HUES64 (cell line): ENCODE measurements at regions not wholly inside any gene's neighbourhood (a gene's known extent, or its start where the extent isn't known, plus 50 kb on each side); places are given as distances from the start of the nearest gene placed in this dataset.
"Not testable (repeated sequence)": the region's sequence is repeated elsewhere in the genome, so short reads cannot be mapped to it uniquely, and the experiment has no call there.

Experiments
- H3K27ac ChIP-seq: 2 replicates; pipeline ENCODE4 v1.7.0; 2013; ENCODE audit warnings: low read depth, low read length, inconsistent platforms
- H3K27me3 ChIP-seq: 2 replicates; pipeline ENCODE4 v1.6.1; 2013; ENCODE audit warnings: mild to moderate bottlenecking, low read length; ENCODE audit not compliant: insufficient read depth
- H3K36me3 ChIP-seq: 2 replicates; pipeline ENCODE4 v1.6.1; 2013; ENCODE audit warnings: mild to moderate bottlenecking, low read length; ENCODE audit not compliant: insufficient read depth
- H3K4me1 ChIP-seq: 2 replicates; pipeline ENCODE4 v1.6.1; 2013; ENCODE audit warnings: mild to moderate bottlenecking, low read length, moderate library complexity; ENCODE audit not compliant: insufficient read depth
- H3K4me3 ChIP-seq: 2 replicates; pipeline ENCODE4 v1.5.1; 2013; ENCODE audit warnings: mild to moderate bottlenecking, low read length, moderate library complexity
- H3K9ac ChIP-seq: 2 replicates; pipeline ENCODE4 v1.6.1; 2013; ENCODE audit warnings: mild to moderate bottlenecking, low read depth, low read length
- H3K9me3 ChIP-seq: 2 replicates; pipeline ENCODE4 v1.6.1; 2013; ENCODE audit warnings: low read depth, low read length; ENCODE audit not compliant: insufficient read depth
- WGBS: fragments of 150-250, 120-280 bp; methylation state at CpG from one replicate; pipeline ENCODE4 v1.1.7; 2013; ENCODE audit warnings: missing lambda C conversion rate; 5-methylcytosine and 5-hydroxymethylcytosine counted together

GRCh38 chr20:29120575-29120974 is 2136.9 kb upstream of the DEFB115 start:
- H3K27ac ChIP-seq, H3K9ac ChIP-seq, H3K36me3 ChIP-seq, H3K27me3 ChIP-seq, H3K4me3 ChIP-seq, H3K4me1 ChIP-seq: not testable (repeated sequence)
- 49% methylated on average over 2 of the region's 2 CpGs for WGBS
- peaks cover 93% of the 10 kb centered on the region for H3K9me3 ChIP-seq

- WGBS: 52% methylated on average over 3 of the region's 3 CpGs
- not testable (repeated sequence) for H3K9ac ChIP-seq, H3K27ac ChIP-seq, H3K27me3 ChIP-seq, H3K4me3 ChIP-seq, H3K4me1 ChIP-seq, H3K36me3 ChIP-seq
- peaks cover 70% of the 10 kb centered on the region for H3K9me3 ChIP-seq
These were observed 2134.7 kb upstream of the DEFB115 start for GRCh38 chr20:29122784-29123183.

GRCh38 chr20:29123861-29124260 is 2133.6 kb upstream of the DEFB115 start:
- peaks cover 60% of the 10 kb centered on the region for H3K9me3 ChIP-seq
- no peak overlapping the region for H3K4me3 ChIP-seq
- no peaks in the 10 kb centered on the region for H3K36me3 ChIP-seq
- WGBS: 50% methylated on average over 1 of the region's 1 CpG
- no peaks in the 10 kb centered on the region for H3K4me1 ChIP-seq
- H3K27me3 ChIP-seq: no peaks in the 10 kb centered on the region
- no peak overlapping the region for H3K27ac ChIP-seq
- no peak overlapping the region for H3K9ac ChIP-seq
